GM12873 (cell line): ENCODE measurements at regions not wholly inside any gene's neighbourhood (a gene's known extent, or its start where the extent isn't known, plus 50 kb on each side); places are given as distances from the start of the nearest gene placed in this dataset.

Experiments used
- CTCF ChIP-seq: IDR thresholded peaks from 2 replicates; pipeline ENCODE4 v1.5.1; 2012; ENCODE audit warnings: low read depth, mild to moderate bottlenecking, moderate library complexity, low read length, control low read depth; ENCODE audit not compliant: insufficient read depth; ENCODE audit errors: missing control alignments

DNA sequence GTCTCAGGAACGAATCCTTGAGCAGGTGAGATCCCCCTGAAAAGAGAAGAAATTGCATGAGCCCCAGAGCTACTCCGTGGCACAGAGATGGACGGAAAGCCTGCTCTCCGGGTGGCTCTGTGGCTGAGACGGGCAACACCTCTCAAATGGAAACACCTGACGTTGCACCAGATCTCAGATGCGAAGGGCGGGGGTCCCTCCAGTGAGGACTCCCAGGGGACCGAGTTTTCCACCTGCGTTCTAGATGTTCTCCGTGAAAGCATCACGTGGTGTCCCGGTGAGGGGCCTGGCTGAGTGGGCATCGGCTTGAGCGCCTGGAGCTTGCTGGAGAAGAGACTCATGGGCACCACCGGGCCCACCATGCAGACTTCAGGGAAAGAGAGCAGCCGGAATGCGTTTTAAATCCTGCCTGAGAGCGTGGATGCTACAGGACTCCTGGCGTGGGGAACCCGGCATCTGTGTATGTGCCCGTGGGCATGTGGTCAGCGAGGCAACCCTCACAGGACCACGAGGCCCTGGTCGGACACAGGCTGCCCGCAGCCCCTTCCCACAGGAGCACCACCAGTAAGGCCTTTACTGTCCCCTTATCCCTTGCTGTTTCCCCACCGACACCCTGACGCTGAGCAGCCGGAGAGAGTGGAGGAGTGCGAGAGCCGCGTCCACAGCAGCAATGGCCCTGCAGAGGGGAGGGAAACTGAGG, 378.4 kb upstream of the IRX4 start:
- no peak for TF ChIP-seq CTCF

GRCh38 chr5:2260211-2261003, 377.7 kb upstream of the IRX4 start:
- no peak for TF ChIP-seq CTCF

- no peak for TF ChIP-seq CTCF
Measured at GRCh38 chr5:2259494-2260107, 376.9 kb upstream of the IRX4 start.

DNA sequence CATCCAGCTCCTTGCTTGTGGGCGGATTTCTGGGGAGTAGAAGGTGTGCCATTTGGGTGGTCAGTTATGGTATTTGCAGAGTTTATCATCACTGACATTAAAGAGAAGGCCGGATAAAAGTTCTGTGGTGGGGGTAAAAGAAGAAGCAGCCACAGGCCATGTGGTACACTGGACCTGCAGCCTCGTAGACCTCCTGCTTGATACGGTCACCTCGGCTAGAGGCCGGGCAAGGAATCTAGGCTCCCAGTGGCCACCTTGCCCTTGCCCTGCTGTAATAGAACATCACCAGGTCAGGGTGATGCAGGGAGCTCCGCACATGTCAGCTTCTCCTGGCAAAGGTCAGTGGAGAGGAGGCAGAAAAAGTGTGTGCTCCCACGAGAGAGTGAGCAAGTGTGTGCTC, 376.1 kb upstream of the IRX4 start:
- no peak for TF ChIP-seq CTCF

- no peak for TF ChIP-seq CTCF
Measured at GRCh38 chr5:2257326-2258244, 374.9 kb upstream of the IRX4 start.

DNA sequence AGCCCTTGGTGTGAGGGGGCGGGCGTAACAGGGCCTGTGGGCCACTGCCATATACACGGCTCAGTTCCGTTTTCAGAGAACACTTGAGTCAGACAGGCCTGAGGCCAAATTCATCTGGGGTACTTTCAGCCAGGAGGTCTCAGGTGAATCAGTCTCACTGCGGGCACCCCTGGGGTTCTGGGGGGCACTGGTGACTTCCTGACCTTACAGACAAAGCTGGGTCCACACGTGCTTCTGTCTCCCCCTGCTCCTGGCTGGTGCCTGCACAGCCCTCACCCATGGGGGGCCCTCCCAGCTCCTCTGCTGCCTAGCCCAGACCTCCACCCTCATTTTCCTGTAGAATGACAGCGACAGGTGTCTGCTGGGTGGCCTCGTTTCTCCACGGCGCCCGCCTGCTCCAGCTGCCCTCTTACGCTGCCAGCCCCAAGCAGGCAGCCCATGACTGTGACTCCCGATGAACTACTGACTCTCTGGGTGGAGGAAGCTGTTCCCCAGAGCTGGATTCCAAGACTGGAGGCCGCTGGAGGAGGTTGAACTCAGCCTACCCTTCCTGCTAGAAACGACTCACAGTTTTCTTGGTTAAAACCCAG, 374.1 kb upstream of the IRX4 start:
- TF ChIP-seq CTCF = no peak
